Stromal cell of bone marrow (primary cell): ENCODE measurements at regions not wholly inside any gene's neighbourhood (a gene's known extent, or its start where the extent isn't known, plus 50 kb on each side); places are given as distances from the start of the nearest gene placed in this dataset.

Experiments
- DNase-seq: peaks from one replicate; pipeline ENCODE4 v3.0.0-alpha.2; 2012; ENCODE audit warnings: low read depth

- DNase-seq, result no peak
Measured at GRCh38 chr13:28545583-28546333, 50.8 kb upstream of the FLT1 start.
